GM06990 (cell line): ENCODE measurements at regions not wholly inside any gene's neighbourhood (a gene's known extent, or its start where the extent isn't known, plus 50 kb on each side); places are given as distances from the start of the nearest gene placed in this dataset.

Experiments
- DNase-seq: peaks from one replicate; pipeline ENCODE4 v3.0.0-alpha.2; 2011; ENCODE audit not compliant: insufficient read length; ENCODE audit errors: extremely low read depth
- H3K27me3 ChIP-seq: replicated peaks from 2 replicates; pipeline ENCODE4 v1.6.0; 2011; ENCODE audit warnings: low read length; ENCODE audit not compliant: control insufficient read depth, insufficient read depth
- H3K36me3 ChIP-seq: 2 replicates; pipeline ENCODE4 v1.5.1; 2011; ENCODE audit warnings: low read length; ENCODE audit not compliant: control insufficient read depth, insufficient read depth
- H3K4me3 ChIP-seq: replicated peaks from 2 replicates; pipeline ENCODE4 v1.5.1; 2011; ENCODE audit warnings: low read depth, mild to moderate bottlenecking, control low read depth, low read length
- TF ChIP-seq, protein P1 (sequence below): IDR thresholded peaks from 2 replicates; pipeline ENCODE4 v1.5.1; 2011; ENCODE audit warnings: low read length, control low read depth, mild to moderate bottlenecking, inconsistent platforms; ENCODE audit not compliant: insufficient read depth, poor library complexity, severe bottlenecking

DNA sequence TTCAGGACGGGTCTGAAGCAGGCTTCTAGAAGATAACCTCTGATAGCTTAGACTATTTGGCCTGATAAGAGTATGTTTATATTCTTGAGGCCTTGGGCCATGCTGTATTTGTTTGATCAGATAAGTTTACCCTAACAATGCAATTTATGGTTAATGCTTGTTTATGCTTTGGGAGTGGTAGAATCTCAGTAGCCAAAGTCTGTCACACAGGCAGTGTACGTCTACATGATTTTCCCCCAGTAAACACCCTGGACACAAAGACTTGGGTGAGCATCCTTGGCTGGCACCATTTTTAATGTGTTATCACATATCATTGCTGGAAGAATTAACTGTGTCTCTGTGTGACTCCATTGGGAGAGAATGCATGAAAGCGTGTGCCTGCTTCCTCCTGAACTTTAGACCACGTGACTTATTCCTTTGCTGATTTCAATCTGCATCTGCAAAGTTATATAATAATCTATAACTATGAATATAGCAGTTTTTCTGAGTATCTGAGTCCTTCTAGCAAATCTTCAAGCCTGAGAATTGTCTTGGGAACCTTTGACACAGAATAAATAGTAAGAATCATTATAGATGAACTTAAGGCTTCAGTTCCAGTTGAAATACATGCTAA is 172.4 kb downstream of the CASP12 start:
- DNase-seq, result no peak
- Histone ChIP-seq H3K36me3 (no peaks in the 10 kb centered on the region), H3K4me3 (no peak overlapping the region), H3K27me3 (no peaks in the 10 kb centered on the region)
- TF ChIP-seq, protein P1, sequence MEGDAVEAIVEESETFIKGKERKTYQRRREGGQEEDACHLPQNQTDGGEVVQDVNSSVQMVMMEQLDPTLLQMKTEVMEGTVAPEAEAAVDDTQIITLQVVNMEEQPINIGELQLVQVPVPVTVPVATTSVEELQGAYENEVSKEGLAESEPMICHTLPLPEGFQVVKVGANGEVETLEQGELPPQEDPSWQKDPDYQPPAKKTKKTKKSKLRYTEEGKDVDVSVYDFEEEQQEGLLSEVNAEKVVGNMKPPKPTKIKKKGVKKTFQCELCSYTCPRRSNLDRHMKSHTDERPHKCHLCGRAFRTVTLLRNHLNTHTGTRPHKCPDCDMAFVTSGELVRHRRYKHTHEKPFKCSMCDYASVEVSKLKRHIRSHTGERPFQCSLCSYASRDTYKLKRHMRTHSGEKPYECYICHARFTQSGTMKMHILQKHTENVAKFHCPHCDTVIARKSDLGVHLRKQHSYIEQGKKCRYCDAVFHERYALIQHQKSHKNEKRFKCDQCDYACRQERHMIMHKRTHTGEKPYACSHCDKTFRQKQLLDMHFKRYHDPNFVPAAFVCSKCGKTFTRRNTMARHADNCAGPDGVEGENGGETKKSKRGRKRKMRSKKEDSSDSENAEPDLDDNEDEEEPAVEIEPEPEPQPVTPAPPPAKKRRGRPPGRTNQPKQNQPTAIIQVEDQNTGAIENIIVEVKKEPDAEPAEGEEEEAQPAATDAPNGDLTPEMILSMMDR, result no peak

DNA sequence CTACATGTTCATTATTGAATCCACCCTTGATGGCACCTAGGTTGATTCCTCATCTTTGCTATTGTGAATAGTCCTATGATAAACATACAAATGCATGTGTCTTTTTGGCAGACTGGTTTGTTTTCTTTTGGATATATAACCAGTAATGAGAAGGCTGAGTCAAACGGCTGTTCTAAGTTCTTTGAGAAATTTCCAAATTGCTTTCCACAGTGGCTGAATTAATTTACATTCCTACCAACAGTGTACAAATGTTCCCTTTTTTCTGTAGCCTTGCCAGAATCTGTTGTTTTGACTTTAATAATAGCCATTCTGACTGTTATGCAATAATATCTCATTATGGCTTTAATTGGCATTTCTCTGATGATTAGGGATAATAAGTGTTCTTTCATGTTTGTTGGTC is 184.9 kb downstream of the CASP12 start:
- Histone ChIP-seq H3K36me3 (no peaks in the 10 kb centered on the region), H3K27me3 (no peaks in the 10 kb centered on the region), H3K4me3 (no peak overlapping the region)
- TF ChIP-seq, protein P1, result no peak
- DNase-seq, result no peak

DNA sequence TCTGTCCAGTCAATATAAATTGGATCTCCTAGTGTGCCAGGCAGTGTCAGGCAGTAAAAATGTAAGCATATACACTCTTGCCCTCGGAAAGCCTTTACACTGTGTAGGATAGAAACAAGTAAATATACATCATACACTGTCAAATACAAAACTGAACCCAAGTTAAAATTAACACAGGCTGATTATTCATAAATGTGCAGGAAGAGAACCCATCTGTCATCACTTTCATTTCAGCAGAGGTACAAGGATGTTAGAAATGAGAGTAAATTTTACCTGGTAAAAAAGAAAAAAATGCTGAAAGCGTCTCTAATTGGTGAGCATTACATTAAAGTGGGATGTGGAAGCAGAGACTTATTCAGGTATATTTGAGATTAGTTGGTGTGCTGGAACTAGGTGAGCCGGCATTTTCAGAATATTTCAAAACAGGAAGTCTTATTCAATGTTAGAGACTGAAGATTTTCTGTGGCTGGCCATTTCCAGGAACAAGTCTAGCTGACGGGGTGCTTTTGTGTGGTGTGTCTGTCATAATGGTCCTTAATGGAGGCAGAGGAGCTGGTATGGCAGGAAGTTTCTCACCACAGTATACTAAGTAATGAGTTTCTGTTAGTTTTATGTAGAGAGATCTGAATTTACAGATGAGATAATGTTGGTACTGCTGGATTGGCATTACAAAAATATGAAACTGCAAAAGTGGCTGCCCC is 192.6 kb downstream of the CASP12 start:
- no peaks in the 10 kb centered on the region for H3K36me3 ChIP-seq
- DNase-seq, result peak; percentile 56
- TF ChIP-seq, protein P1, result no peak
- H3K4me3 ChIP-seq, result peak overlapping the region; percentile 46
- no peaks in the 10 kb centered on the region for H3K27me3 ChIP-seq

DNA sequence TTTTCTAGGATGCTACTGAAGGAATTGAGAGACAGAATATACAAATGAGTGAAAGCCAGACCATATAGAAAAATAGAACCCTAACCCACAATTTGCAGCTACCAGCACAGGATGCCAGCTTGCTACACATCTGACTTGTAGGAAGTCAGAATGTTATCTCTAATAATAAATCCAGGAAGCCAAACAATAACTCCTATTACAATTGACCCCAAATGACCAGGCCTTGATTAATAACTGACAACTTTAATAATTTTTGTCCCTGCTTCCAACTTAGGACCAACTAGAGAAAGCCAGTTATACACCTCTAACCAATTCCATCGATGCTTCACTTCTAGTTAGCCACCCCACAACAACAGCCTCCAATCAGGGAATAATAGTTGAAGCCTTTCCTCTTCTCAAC is 193.4 kb downstream of the CASP12 start:
- no peaks in the 10 kb centered on the region for H3K27me3 ChIP-seq
- DNase-seq, result no peak

DNA sequence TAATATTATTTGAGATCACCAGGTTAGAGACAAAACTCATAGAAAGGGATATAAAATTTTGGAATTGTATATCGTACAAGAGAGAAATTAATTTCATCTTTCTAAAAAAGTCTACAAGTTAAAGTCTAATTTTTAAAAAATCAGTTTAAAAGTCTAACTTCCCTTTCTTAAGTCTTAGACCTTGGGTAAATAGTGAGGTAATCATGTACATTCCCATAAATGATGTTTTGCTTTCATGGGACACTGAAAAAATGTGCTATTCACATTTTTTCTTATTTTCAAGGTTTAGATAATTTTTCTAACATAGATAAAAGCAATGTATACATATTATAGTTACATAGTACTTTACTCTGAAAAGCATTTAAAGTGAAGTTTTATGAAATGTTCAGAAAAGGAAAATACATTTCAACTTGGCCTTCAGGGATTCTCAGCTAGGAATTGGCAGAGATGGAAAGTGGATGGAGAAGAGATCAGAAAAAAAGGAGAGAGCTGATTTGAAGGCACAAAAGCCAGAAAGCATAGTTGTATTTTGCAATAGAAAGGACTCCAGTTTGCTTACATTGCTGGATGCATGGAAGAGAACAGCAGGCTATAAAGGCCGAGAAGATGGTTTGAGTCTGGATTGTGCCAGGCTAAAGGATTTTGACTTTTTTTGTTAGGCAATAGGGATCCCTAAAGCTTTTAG is 194.0 kb downstream of the CASP12 start:
- DNase-seq, result no peak
- no peak overlapping the region for H3K4me3 ChIP-seq
- H3K27me3 ChIP-seq, result no peaks in the 10 kb centered on the region
- H3K36me3 ChIP-seq, result no peaks in the 10 kb centered on the region
- TF ChIP-seq, protein P1, result no peak

More for the DNA sequence above, 193.4 kb downstream of the CASP12 start:
- Histone ChIP-seq H3K4me3 (no peak overlapping the region), H3K36me3 (no peaks in the 10 kb centered on the region)
- TF ChIP-seq, protein P1, result no peak
